Endometrium (tissue), 2 donors: ENCODE measurements at regions not wholly inside any gene's neighbourhood (a gene's known extent, or its start where the extent isn't known, plus 50 kb on each side); places are given as distances from the start of the nearest gene placed in this dataset.

Experiments used
- FAIRE-seq: peaks from 2 replicates; lab custom pipeline; 2012; peaks lifted over from hg19 to GRCh38; lab: Jason Lieb, UNC
- donor health status: control.
- donor health status: control.

DNA sequence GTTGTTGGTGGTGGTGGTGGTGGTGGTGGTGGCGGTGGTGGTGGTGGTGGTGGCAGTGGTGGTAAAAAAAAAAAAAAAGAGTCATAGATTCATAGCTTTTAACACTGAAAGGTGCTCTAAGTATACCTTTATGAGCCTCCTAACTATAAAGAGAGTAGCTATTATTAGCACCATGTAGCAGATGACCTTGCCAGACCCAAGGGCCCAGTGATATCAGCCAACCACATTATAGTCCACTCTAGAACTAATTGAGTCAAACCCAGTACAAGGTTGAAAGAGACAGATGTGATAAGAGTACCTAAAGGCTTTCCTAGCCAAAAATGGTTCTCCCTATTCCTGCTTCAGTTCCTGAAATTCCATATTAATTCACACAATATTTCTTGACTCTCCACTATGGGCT lies 245.3 kb downstream of the HACE1 start:
- no peak for FAIRE-seq

DNA sequence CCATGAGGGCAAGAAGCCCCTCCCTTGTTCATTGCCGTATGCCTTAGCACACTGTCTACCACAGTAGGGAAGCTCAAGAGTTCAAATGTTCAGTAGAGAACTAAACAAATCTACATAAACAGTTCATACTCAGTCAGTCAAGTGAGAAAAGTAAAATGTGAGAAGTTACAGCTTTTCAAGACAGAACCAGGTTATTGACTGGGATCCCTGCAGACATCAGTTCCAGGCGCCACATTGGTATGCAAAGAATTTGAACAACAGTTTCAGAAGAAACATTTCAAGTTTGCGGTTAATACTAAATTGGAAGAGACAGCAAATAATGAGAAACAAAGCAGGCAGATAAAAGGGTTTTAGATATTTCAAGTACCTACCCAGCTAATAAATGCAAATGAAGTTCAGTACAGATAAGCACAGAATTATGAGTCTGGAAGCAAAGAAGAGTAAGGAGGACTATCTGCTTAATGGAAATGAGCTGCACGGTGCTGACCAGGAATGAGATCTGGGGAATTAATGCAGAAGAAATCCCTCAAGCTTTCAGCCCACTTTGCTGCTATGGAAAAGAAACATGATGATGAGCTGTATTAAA lies 246.2 kb downstream of the HACE1 start:
- no peak for FAIRE-seq

GRCh38 chr6:104612541-104612940 lies 247.2 kb downstream of the HACE1 start:
- no peak for FAIRE-seq

DNA sequence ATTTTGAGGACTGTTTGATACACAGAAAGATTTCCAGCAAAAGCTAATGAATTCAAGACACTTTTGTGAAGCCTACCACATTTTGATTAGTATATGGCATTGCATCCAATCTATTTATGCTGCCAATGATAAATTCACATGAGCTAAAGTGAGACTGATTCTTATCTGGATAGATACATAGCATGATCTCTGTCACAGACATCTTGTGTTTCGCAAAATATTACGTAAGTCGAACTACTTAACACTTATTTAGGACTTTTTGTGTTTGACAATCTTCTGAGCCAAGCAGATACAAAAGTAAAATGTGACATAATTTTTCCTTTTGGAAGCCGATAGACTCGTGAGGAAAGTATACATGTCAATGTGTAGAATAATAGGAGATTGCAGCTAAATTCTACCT lies 251.6 kb downstream of the HACE1 start:
- FAIRE-seq: no peak

DNA sequence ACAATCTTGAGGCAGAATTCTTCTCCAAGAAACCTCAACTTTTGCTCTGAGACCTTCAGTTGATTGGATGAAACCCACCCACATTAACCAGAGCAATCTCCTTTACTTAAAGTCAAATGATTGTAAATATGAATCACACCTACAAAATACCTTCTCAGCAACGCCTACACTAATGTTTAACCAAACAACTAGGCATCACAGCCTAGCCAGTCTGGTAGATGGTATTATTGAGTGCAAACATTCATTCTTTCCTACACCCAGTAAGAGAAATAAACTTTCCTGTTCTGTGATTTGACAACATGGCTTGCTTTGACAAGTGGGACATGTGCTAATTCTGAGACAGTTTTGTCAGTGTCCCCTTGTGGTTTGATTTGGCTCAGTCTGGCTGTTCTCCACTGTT lies 252.2 kb downstream of the HACE1 start:
- FAIRE-seq: no peak

- no peak for FAIRE-seq
Observed at GRCh38 chr6:104606361-104606760, 253.4 kb downstream of the HACE1 start.

DNA sequence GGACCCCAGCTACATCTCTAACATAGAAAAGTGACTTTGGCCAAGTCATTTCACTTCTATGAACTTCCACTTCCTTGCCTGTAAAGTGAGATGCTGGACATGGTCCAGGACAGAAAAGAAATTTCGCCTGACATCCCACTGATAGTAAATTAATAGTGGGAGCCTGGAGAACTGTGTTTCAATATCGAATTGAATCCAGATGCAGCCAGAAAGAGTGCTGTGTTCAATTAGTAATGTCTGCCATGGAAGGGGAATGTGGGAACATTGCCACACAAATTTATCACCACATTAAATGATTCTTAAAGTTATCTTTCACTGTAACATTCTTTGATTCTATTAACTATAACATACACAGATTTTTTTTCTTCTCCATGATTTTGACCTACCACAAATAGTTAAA lies 255.0 kb downstream of the HACE1 start:
- no peak for FAIRE-seq

DNA sequence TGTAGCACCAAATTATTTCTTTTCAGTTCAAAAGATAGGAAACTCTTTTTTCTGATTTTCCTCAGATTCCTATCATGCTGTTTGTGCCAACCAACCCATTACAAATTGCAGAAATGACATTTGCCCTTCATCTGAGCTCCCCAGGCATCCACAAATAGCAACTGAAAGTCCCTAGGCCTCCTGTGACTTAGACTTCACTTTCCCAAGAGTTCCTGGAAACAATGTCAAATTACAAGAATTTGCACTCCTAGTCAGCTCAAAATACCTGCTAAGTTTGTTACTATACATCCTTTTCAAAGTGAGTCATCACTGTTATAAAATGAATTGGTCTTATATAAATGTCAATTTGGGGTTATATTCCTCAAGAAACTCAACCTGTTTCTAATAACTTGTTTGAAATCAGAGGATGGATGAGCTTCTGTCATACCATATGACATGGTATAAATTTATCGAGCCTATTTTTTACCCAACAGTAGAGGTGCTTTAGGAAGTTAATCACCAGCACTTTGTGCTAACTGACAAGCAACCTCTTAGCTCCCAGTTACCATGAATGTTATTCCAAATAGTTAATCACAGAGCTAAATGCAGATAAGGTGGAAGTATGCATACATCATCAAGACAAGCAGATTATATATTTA lies 256.5 kb downstream of the HACE1 start:
- no peak for FAIRE-seq

- FAIRE-seq: no peak
Observed at GRCh38 chr6:104601721-104602120, 258.0 kb downstream of the HACE1 start.

- no peak for FAIRE-seq
Observed at GRCh38 chr6:104601131-104601651, 258.5 kb downstream of the HACE1 start.

DNA sequence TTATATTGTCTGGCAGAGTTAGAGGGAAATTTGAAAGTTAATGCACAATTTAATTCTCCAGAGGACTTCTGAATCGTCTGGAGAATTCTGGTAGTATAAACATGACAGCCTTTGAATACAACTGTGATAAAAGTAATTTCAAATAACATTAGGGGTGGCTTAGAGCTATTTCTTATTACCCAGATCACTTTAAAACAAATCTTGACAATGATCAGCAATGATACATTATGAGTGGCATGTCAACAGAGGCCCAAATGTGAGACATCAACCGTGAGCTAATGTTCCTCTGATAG lies 259.1 kb downstream of the HACE1 start:
- no peak for FAIRE-seq

GRCh38 chr6:104599821-104600638 lies 259.7 kb downstream of the HACE1 start:
- FAIRE-seq: no peak

GRCh38 chr6:104597541-104598050 lies 262.1 kb downstream of the HACE1 start:
- FAIRE-seq: no peak

DNA sequence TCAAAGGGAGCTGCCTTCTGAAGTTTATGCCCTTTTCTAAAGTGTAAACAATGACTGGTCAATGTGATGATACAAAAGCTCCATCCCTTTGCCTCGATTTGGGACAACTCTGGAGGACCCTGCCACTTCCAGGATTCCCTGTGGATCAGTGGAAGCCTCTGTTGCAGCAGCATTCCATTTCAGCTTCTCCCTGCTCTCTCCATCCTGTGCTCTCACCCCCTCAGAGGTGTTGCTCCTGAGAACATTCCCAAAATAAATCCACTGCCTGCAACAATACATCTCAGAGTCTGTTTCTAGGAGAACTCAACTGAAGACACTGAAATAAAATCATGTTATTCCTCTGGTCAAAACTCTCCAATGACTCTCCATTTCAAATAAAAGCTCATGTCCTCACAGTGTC lies 263.6 kb downstream of the HACE1 start:
- FAIRE-seq: no peak

DNA sequence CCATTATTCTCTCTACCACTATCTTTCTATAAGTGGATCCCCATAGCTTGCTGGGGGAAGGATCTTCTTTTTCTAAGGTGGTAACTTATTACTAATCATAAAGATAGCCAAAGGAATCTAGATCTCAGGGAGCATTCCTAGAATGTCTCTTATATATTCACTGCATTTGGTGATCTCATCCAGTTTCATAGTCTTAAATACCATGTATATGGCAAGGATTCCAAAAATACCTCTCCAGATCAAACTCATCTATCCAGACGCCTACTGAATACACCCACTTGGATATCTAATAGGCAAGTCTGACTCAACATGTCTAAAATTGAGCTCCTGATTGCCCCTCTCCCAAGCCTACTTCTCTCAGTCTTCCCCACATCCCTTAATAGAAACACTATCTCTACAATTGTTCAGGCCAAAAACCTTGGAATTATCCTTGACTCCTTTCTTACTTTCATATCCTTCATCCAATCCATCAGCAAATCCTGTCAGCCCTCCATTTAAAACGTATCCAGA lies 264.4 kb downstream of the HACE1 start:
- no peak for FAIRE-seq

GRCh38 chr6:104591573-104592334 lies 268.0 kb downstream of the HACE1 start:
- FAIRE-seq: no peak

GRCh38 chr6:104589940-104590339 lies 269.8 kb downstream of the HACE1 start:
- no peak for FAIRE-seq

- FAIRE-seq: no peak
Observed at GRCh38 chr6:104585646-104586045, 274.1 kb downstream of the HACE1 start.

DNA sequence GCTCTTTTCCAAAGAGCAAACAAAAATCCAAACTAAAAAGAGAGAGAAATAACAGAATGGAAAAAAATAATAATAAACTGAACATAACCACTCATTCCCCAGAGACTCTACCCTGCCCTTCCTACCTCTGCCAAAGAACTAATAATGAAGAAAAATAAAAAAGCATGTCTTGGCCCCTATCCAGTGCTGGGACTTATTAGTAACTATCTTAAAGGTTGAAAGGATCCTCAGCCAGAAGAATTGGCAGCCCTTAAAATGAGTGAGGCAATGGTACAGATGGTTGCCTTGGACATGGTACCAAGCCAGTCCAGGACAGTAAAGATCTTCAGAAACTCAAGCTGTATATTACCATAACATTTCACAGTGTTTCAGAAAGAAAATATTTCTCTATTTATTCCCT lies 279.3 kb downstream of the HACE1 start:
- FAIRE-seq: no peak

DNA sequence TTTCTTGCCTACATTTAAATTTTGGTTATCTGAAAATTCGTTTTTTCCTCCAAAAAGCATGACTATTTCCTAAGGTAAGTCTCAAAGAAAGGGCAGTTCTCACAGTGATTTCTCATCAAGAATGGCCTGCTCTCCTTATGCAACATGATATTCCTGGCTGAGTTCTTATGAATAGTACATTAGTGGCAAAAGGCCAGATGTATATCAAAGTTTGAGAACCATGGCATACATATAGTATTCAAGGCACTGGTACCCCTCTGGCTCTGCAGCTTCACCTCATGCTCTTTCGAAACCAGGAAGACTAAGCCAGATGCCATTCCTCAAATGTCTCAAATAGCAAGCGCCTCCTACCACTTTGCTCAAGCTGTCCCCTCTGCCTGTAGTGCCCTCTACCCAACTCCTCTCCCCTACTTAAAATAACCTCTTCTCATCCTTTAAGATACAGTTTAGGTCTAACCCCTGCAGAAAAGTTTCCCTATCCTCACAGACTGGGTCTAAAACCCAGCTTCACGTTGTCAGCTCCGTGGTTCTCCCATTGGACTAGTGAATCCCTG lies 280.3 kb downstream of the HACE1 start:
- FAIRE-seq: no peak

DNA sequence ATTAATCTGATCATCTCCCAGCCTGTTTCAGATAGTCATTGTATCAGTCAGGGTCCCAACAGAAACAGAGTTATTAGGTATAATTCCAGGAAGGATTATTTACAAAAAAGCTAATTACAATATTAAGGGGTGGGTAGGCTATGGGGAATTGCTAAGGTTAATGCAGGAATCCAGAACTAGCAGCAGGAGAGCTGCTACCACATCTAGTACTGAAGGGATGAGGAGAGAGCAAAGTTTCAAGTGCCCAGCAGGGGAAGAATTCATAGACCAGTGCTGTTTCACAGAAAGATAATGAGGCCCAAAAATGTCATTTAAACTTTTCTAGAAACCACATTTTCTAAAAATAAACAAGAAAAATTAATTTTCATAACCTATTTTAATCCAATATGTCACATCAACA lies 284.2 kb downstream of the HACE1 start:
- FAIRE-seq: no peak

GRCh38 chr6:104574135-104574750 lies 285.5 kb downstream of the HACE1 start:
- no peak for FAIRE-seq
